Fibroblast of skin of left biceps (primary cell): ENCODE measurements at regions not wholly inside any gene's neighbourhood (a gene's known extent, or its start where the extent isn't known, plus 50 kb on each side); places are given as distances from the start of the nearest gene placed in this dataset.

Experiments
- DNase-seq, 2 experiments: peaks; one replicate each; pipeline ENCODE4 v3.0.0-alpha.2; 2013; ENCODE audit warnings: low read depth in 2 of 2

DNA sequence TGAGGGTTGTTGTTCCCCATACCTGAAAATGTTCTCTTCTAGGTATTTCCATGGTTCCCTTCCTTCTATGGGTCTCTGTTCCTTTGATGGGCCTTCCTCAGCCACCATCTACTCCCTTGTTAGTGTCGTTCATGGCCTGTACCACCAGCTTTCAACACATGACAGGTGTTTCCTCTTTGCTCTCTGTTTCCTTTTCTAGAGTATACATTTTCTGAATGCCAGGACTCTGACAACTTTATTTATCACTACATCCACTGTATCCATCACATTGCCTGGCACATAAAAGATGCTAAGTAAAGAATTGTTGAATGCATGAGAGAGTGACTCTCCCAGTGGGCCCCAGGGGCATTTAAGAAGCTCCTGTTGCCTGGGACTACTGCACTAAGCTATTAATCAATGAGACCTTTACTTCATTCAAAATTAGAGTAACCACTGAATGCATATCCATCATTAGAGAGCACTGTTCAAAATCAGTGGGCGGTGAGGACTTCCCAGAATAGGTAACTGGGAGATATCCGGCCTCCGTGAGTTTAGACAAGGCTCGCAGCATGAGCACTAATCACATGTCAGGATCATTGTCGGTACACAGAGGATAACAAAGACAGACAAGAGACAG, 255.0 kb downstream of the CBLN1 start:
- no peak for DNase-seq

DNA sequence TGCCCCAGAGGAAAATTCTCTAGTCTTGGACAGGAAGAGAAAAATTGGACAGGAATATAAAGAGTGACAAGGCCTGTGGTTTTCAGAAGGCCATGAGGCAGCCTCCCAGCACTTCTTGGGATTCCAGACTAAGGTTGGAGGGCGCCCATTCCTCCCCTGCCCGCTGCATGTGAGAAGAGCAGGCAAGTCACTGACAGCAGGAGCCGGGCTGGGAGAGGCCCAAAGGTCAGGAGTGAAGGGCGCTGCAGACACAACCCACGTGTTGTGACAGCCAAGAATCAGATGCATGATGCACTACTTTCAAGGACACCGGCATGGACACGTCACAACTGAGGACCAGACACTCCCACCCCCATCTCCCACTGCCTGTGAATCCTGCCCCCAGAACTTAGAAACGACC, 256.7 kb downstream of the CBLN1 start:
- no peak for DNase-seq

GRCh38 chr16:49024016-49024415, 257.6 kb downstream of the CBLN1 start:
- no peak for DNase-seq

DNA sequence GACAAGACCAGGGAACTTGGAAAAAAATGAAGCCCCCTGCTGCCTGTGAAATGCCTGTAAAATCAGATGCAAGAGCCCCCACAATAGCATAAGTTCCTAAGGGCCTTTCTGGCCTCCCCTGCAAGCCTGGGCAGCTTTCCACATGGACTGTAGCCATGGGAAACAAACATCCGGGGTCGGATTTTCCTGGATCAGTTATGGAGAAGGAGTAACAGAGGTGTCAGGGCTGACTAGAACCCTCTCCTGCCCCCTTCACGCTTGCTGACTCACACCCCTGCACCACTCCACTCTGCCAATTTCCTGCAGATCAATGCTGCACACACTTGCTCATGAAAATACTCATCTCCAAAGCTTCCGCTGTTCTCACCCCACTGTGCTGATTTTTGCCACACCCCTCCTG, 258.6 kb downstream of the CBLN1 start:
- peak; percentile 34 to 37 for DNase-seq

GRCh38 chr16:49022351-49022963, 259.2 kb downstream of the CBLN1 start:
- no peak for DNase-seq

DNA sequence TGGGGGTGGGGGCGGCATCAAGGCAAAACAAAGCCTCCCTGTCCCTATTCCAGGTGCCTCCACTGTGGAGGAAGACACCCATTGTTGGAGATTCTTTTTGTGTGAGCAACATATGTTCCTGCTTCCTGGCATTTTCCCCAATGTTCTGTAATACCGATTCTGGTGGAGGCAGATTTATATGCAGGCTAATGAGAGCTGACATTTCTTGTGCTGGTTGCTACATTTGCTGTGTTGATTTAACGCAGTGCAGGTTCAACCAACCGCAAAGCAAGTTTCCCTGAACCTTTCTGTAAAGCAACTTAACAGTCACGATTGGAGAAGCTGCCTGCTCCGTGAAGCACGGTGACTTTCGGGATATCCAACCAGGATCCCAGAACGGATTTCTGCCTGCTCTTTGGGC, 260.5 kb downstream of the CBLN1 start:
- peak; percentile 76 to 85 for DNase-seq

DNA sequence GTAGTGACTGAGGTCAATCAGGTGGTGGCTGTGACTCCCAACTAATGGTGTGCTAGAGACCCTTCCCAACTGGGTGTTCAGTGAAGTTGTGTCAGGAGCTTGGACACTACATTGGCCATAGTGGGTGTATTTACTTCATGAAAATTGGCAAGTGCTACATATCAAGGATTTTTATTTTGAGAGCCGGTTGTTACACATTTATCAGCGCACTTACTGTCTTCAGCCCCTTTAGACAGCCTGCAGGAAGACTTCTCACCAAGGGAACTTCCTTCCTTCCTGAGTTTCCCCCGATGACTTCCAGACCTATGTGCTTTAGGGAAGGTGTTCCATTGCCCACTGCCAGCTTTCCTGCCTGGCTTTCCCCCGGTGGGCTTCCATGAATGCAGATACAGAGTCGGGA, 261.2 kb downstream of the CBLN1 start:
- DNase-seq, result no peak

- DNase-seq, result no peak
Measured at GRCh38 chr16:49019831-49020230, 261.8 kb downstream of the CBLN1 start.

DNA sequence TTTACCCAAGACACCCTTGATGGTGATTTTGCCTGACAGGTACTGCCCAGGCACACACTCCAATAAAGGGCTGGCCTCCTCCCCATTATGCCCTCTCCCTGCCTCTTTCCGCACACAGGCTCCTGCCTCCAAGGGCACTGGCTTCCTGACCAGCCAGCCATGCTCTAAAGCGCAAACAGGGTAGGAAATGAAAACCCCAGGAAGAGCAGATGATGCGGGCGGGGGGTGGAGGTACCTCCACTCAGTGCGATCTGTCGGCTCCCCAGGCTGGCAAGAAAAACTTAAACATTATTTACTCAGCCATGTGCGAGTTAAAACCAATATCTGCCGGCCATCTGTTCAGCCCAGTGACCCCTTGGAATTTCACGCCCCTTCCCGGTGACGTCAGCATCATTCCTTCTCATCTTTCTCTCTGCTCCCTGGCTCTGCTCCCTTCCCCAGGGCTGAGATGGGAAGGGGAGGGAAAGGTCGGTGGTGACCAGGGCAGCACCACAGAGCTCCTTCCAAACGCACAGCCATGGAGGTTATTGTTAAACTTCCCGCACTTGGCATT, 262.5 kb downstream of the CBLN1 start:
- DNase-seq, result peak in 1 of 2 experiments; percentile 10

GRCh38 chr16:49018259-49018931, 263.2 kb downstream of the CBLN1 start:
- no peak for DNase-seq

DNA sequence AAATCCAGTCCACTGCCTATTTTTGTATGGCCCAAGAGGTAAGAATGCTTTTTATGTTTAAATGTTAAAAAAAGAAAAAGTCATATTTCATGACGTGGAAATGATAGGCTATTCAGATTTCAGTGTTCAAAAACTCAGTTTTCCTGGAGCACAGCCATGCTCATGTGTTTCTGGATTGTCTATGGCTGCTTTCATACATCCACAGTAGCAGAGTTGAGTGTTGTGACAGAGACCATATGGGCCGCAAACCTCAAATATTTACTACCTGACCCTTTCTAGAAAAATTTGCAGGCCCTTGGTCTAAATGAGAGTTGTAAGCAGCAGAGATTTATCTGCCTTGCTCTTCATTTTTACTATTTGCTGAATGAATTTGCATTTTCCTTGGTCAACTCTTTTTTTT, 264.1 kb downstream of the CBLN1 start:
- DNase-seq, result peak in 1 of 2 experiments; percentile 5

- no peak for DNase-seq
Measured at GRCh38 chr16:49016461-49016860, 265.2 kb downstream of the CBLN1 start.

GRCh38 chr16:49015225-49015592, 266.4 kb downstream of the CBLN1 start:
- no peak for DNase-seq

DNA sequence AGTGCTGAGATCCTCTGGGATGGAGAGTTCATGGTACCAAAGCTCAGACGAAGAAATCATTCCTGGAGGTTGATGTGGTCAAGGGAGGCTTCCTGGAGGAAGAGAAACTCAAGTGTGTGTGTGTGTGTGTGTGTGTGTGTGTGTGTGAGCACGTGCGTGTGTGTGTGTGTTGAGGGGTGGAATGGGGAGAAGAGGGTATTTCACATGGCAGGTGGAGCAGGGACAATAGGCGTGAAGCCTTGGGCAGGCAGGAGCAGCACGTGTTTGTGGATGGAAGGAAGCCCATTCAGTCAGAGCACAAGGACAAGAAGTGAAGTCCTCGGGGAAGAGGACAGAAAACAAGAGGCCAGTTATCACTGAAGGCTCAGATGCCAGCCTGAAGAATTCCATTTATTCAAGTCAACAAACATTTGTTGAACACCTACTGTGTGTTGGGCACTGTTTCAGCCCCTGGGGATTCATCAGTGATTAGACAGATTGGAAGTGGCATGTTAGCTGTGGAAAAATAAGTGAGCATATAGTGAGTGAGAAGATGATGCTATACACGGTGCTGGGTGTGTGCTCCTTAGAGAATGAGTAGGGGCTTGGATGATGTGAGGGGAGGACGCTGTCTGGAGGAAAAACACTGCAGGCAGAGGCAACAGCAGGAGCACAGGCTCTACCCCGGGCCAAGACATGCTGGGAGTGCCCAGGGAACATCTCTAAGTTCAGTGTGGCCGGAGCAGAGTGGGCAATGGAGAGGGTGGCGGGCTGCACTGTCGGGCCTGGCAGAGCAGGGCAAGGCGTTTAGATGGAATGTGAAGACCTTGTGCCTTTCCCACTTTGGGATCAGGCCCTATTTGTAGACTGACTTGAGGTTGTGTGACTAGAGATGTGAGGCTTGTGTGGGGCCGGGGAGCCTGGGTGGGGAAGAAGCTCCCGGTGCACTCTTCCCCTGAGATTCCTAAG, 267.1 kb downstream of the CBLN1 start:
- no peak for DNase-seq

- DNase-seq, result no peak
Measured at GRCh38 chr16:49013727-49014080, 267.9 kb downstream of the CBLN1 start.

GRCh38 chr16:49012961-49013726, 268.5 kb downstream of the CBLN1 start:
- DNase-seq, result no peak

DNA sequence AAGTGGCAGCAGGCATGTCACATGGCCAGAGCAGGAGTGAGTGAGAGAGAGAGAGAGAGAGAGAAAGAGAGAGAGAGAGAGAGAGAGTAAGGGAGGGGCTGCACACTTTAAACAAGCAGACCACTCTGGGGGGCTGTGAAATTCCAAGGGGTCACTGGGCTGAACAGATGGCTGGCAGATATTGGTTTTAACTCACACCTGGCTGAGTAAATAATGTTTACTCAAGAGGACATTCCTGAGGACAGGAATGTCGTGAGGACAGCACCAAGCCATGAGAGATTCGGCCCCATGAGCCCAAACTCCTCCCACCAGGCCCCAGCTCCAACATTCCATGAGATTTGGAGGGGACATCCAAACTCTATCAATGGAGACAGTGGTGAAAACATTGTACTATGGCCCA, 269.7 kb downstream of the CBLN1 start:
- no peak for DNase-seq

- DNase-seq, result no peak
Measured at GRCh38 chr16:49010879-49011278, 270.8 kb downstream of the CBLN1 start.

DNA sequence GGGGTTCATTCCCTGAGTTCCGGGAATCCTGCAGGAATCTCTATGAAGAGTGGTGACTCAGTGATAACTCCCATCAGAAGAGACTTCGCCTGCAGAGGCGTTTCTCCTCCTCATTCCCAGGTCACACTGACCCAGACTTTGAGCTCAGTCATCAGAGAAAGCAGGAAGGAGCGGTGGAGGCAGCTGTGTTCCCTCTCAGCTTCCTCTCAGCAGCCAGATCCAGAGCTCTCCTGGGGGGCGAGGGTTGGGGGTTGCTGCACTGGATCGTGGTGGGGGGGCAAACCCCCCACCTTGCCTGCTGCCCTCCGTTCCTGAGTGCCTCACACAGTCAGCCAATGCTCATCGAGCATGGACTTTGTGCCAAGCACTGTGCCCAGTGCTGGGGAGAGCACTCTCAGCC, 271.2 kb downstream of the CBLN1 start:
- no peak for DNase-seq

- no peak for DNase-seq
Measured at GRCh38 chr16:49009204-49009603, 272.4 kb downstream of the CBLN1 start.

- DNase-seq, result no peak
Measured at GRCh38 chr16:49003992-49004391, 277.6 kb downstream of the CBLN1 start.
